Hepatocyte (in vitro differentiated cells): ENCODE measurements at regions not wholly inside any gene's neighbourhood (a gene's known extent, or its start where the extent isn't known, plus 50 kb on each side); places are given as distances from the start of the nearest gene placed in this dataset.
"Not testable (repeated sequence)": the region's sequence is repeated elsewhere in the genome, so short reads cannot be mapped to it uniquely, and the experiment has no call there.

Experiments
- DNase-seq: peaks from one replicate; pipeline ENCODE4 v3.0.0-alpha.2; 2016; ENCODE audit warnings: low spot score
- H2AFZ ChIP-seq: fragments of 200-600 bp; sonication (generic); 2 replicates; pipeline ENCODE4 v1.6.0; 2016; ENCODE audit warnings: antibody characterized with exemption, mild to moderate bottlenecking
- H3K27ac ChIP-seq: fragments of 200-600 bp; sonication (generic); 2 replicates; pipeline ENCODE4 v1.5.1; 2016; ENCODE audit warnings: mild to moderate bottlenecking
- H3K27me3 ChIP-seq: fragments of 200-600 bp; sonication (generic); 2 replicates; pipeline ENCODE4 v1.6.1; 2016
- H3K36me3 ChIP-seq: fragments of 200-600 bp; sonication (generic); replicated peaks from 2 replicates; pipeline ENCODE4 v1.5.1; 2016; ENCODE audit warnings: low read depth; ENCODE audit not compliant: insufficient read depth
- H3K4me1 ChIP-seq: fragments of 200-600 bp; sonication (generic); 2 replicates; pipeline ENCODE4 v1.5.1; 2016; ENCODE audit warnings: mild to moderate bottlenecking, moderate library complexity; ENCODE audit not compliant: insufficient read depth
- H3K4me2 ChIP-seq: fragments of 200-600 bp; sonication (generic); 2 replicates; pipeline ENCODE4 v1.6.0; 2016
- H3K4me3 ChIP-seq: fragments of 200-600 bp; sonication (generic); 2 replicates; pipeline ENCODE4 v1.5.1; 2016; ENCODE audit warnings: mild to moderate bottlenecking
- H3K79me2 ChIP-seq: fragments of 200-600 bp; sonication (generic); 2 replicates; pipeline ENCODE4 v1.6.0; 2017; ENCODE audit warnings: mild to moderate bottlenecking
- H3K9me2 ChIP-seq: fragments of 200-600 bp; sonication (generic); replicated peaks from 2 replicates; pipeline ENCODE4 v1.6.0; 2017; ENCODE audit warnings: mild to moderate bottlenecking; ENCODE audit not compliant: insufficient read depth
- H3K9me3 ChIP-seq: fragments of 200-600 bp; sonication (generic); 2 replicates; pipeline ENCODE4 v1.5.1; 2016; ENCODE audit warnings: low read depth, mild to moderate bottlenecking
- H4K20me1 ChIP-seq: fragments of 200-600 bp; sonication (generic); 2 replicates; pipeline ENCODE4 v1.6.0; 2016; ENCODE audit warnings: mild to moderate bottlenecking; ENCODE audit not compliant: insufficient read depth, poor library complexity, severe bottlenecking
- EZH2 ChIP-seq: fragments of 200-600 bp; sonication (generic); IDR thresholded peaks from 2 replicates; pipeline ENCODE4 v1.6.1; 2016; ENCODE audit warnings: antibody characterized with exemption, mild to moderate bottlenecking, borderline replicate concordance
- EZH2phosphoT487 ChIP-seq: fragments of 200-600 bp; sonication (generic); IDR thresholded peaks from one replicate; pipeline ENCODE4 v1.6.1; 2018; ENCODE audit warnings: antibody characterized with exemption, mild to moderate bottlenecking, low read depth, moderate library complexity; ENCODE audit not compliant: unreplicated experiment, severe bottlenecking
- WGBS: methylation state at CpG from one replicate; pipeline ENCODE4 v1.1.6; 2016; ENCODE audit warnings: low lambda C conversion rate; ENCODE audit errors: missing lambda C conversion rate; 5-methylcytosine and 5-hydroxymethylcytosine counted together
- TF ChIP-seq, protein P1 (sequence below): fragments of 200-600 bp; sonication (generic); IDR thresholded peaks from 2 replicates; pipeline ENCODE4 v1.5.1; 2016; ENCODE audit warnings: antibody characterized with exemption, mild to moderate bottlenecking; ENCODE audit not compliant: poor library complexity

DNA sequence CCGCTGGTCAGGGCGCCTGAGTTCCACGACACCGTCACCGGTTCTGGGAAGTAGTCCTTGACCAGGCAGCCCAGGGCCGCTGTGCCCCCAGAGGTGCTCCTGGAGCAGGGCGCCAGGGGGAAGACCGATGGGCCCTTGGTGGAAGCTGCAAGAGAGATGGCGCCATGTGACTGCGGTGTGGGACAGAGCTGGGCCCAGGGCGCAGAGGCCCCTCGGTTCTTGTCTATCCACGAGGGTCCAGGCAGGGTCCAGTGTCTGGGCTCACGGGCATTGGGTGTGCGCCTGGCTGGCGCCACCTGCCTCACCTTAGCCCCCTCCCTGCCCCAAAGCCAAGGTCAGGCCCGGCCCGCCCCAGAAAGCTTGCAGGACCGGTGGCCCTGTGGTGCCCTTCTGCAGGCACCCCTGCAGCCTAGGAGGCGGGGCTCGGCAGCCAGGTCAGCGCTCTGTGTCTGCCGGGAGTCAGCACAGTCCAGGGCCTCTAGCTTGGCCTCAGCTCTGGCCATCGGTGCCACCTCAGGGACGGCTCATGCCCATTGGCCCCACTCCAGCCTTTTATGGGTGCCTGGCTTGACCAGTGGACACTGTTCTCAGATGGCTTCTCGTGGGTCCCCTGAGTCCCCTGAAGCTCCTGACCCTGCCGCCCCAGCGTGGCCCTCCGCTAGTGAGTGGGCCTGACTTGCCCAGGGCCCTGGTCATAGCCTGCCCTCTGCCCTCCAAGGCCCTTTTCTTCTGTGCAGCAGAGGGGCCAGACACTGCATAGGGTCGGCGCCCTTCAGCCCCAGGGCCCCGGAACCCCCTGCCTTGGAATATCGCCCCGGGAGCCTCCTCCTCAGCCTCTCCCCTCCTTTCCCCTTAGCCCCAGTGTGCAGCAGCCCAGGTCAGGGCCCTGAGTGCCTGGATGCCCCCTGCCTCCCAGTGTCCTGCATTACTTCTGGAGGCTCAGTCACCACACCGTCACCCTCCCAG is 245.2 kb downstream of the TMEM121 start:
- H3K4me1 ChIP-seq, H3K36me3 ChIP-seq, H3K4me3 ChIP-seq, H3K79me2 ChIP-seq, H3K9me3 ChIP-seq, H3K27me3 ChIP-seq, H4K20me1 ChIP-seq, H3K4me2 ChIP-seq, H3K27ac ChIP-seq, DNase-seq, H3K9me2 ChIP-seq, H2AFZ ChIP-seq: not testable (repeated sequence)
- 78% methylated on average over 22 of the region's 35 CpGs for WGBS

DNA sequence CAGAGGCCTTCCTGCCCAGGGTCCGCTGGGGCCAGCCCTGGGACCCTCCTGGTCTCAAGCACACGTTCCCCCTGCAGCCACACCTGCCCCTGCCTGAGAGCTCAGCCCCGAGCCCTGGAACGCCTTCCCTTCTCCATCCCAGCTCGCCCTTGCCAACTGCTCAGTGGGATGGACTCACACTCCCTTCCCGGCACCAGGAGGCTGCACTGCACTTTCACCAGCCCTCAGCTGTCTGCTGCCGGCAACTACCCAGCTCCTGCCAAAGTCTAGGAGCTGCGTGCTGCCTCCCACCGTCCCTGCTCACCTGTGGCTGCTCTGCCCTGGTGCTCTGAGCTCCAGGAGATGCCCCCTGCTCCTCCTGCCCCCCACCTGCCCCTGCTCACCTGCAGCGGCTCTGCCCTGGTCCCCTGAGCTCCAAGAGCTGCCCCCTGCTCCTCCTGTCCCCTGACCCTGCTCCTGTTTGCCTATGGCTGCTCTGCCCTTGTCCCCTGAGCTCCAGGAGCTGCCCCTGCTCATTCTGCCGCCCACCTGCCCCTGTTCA is 246.4 kb downstream of the TMEM121 start:
- not testable (repeated sequence) for H3K27me3 ChIP-seq, DNase-seq, H3K4me2 ChIP-seq, H3K4me1 ChIP-seq, H3K9me2 ChIP-seq, H3K4me3 ChIP-seq, H3K36me3 ChIP-seq, H3K27ac ChIP-seq, H3K79me2 ChIP-seq, H2AFZ ChIP-seq, H4K20me1 ChIP-seq, H3K9me3 ChIP-seq
- WGBS: 62% methylated on average over 9 of the region's 11 CpGs

DNA sequence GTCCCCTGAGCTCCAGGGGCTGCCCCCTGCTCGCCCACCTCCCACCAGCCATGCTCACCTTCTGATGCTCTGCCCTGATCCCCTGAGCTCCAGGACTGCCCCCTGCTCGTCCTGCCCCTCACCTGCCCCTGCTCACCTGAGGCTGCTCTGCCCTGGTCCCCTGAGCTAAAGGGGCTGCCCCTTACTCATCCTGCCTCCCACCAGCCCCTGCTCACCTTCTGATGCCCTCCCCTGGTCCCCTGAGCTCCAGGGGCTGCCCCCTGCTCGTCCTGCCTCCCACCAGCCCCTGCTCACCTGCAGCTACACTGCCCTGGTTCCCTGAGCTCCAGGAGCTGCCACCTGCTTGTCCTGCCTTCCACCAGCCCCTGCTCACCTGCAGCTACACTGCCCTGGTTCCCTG is 247.2 kb downstream of the TMEM121 start:
- Histone ChIP-seq H3K4me3 (no peak overlapping the region), H3K36me3 (no peaks in the 10 kb centered on the region), H3K27me3 (no peaks in the 10 kb centered on the region), H4K20me1 (no peaks in the 10 kb centered on the region), H2AFZ (no peak overlapping the region), H3K79me2 (no peaks in the 10 kb centered on the region), H3K9me2 (no peaks in the 10 kb centered on the region), H3K9me3 (no peaks in the 10 kb centered on the region), H3K4me1 (no peaks in the 10 kb centered on the region), H3K4me2 (no peak overlapping the region), H3K27ac (no peak overlapping the region)
- WGBS: 20% methylated on average over 1 of the region's 3 CpGs
- TF ChIP-seq EZH2phosphoT487 (no peak), EZH2 (no peak)
- TF ChIP-seq, protein P1, sequence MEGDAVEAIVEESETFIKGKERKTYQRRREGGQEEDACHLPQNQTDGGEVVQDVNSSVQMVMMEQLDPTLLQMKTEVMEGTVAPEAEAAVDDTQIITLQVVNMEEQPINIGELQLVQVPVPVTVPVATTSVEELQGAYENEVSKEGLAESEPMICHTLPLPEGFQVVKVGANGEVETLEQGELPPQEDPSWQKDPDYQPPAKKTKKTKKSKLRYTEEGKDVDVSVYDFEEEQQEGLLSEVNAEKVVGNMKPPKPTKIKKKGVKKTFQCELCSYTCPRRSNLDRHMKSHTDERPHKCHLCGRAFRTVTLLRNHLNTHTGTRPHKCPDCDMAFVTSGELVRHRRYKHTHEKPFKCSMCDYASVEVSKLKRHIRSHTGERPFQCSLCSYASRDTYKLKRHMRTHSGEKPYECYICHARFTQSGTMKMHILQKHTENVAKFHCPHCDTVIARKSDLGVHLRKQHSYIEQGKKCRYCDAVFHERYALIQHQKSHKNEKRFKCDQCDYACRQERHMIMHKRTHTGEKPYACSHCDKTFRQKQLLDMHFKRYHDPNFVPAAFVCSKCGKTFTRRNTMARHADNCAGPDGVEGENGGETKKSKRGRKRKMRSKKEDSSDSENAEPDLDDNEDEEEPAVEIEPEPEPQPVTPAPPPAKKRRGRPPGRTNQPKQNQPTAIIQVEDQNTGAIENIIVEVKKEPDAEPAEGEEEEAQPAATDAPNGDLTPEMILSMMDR: no peak
- DNase-seq: no peak

DNA sequence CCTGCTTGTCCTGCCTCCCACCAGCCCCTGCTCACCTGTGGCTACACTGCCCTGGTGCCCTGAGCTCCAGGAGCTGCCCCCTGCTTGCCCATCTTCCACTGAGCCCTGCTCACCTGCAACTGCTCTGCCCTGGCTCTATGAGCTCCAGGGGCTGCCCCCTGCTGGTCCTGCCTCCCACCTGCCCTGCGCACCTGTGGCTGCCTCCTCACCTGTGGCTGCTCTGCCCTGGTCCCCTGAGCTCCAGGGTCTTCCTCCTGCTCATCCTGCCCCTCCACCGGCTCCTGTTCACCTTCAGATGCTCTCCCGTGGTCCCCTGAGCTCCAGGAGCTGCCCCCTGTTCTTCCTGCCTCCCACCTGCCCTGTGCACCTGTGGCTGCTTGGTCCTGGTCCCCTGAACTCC is 247.6 kb downstream of the TMEM121 start:
- H4K20me1 ChIP-seq: no peaks in the 10 kb centered on the region
- no peak overlapping the region for H3K4me3 ChIP-seq
- H3K9me2 ChIP-seq: no peaks in the 10 kb centered on the region
- no peak for TF ChIP-seq EZH2
- H3K36me3 ChIP-seq: no peaks in the 10 kb centered on the region
- H3K9me3 ChIP-seq: no peaks in the 10 kb centered on the region
- no peak overlapping the region for H2AFZ ChIP-seq
- WGBS: 67% methylated on average over 3 of the region's 3 CpGs
- no peaks in the 10 kb centered on the region for H3K79me2 ChIP-seq
- H3K4me1 ChIP-seq: no peaks in the 10 kb centered on the region
- no peak for DNase-seq
- H3K4me2 ChIP-seq: no peak overlapping the region
- H3K27me3 ChIP-seq: no peaks in the 10 kb centered on the region
- H3K27ac ChIP-seq: no peak overlapping the region

DNA sequence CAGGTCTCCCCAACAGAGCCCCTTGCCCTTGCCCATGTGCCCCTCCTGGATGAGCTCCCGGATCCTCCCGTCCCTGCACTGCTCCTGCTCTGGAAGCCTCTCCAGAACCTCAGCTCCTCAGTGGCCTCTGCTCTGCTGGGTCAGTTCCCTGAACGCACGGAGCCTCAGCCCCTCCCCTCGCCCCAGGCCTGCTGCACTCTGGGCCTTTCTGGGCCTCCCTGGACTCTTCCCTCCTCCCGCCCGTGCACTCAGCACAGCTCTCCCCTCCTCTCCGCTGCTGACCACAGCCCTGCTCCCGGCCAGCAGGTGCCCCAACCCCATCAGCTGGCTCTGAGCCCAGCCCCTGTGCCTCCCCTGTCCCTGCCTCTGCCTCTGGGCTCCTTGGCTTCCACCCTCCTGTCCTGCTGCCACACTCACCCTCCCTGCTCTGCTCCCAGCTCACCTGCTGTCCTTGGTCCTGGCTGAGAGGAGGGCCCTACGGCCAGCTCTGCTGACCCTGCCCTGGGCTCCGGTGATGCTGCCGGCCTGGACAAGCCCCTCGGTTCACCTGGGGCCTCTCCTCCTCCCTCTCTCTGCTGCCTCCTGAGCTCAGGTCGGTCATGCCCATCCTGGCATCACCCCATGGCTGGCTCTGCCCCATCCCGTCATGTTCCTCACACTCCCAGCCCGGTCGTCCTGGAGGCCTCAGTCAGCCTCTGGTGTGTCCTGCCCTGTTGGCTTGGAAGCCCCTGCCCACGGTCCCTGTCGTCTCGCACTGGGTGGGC is 248.4 kb downstream of the TMEM121 start:
- H3K79me2 ChIP-seq, H3K4me1 ChIP-seq, H3K4me3 ChIP-seq, H3K9me3 ChIP-seq, H3K9me2 ChIP-seq, H2AFZ ChIP-seq, H3K4me2 ChIP-seq, DNase-seq, H4K20me1 ChIP-seq, H3K27ac ChIP-seq, H3K36me3 ChIP-seq, H3K27me3 ChIP-seq: not testable (repeated sequence)
- WGBS: 90% methylated on average over 12 of the region's 20 CpGs

DNA sequence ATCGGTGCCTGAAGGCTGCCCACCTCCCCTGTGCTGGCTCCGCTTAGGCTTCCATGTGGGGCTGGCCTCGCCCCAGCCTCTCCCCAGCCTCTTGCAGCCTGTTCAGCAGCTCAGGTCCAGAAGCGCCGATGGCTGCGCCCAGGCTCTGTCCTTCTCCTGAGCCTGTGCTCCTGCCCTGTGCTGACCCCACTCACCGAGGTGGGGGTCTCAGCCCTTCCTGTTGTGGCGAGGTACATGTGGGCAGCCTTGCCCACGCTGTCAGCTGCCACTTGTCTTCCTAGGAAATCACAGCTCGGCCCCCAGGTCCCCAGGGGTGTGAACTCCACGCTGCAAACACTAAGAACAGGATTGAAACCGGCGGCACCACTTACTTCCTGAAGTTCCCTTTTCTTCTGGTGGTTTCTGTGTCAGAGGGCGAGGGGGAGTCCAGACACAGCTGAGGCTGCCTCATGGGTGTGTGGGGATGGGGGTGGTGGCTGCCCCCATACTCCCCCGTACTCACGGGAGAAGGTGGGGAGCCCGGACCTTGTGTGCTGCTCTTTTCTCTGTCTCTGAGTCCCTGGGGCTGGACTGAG is 249.1 kb downstream of the TMEM121 start:
- H3K27me3 ChIP-seq, H3K79me2 ChIP-seq, H3K36me3 ChIP-seq, H3K4me3 ChIP-seq, H3K4me1 ChIP-seq, H3K9me3 ChIP-seq, H3K27ac ChIP-seq, H3K9me2 ChIP-seq, H3K4me2 ChIP-seq, H2AFZ ChIP-seq, DNase-seq, H4K20me1 ChIP-seq: not testable (repeated sequence)
- WGBS: 67% methylated on average over 17 of the region's 17 CpGs

DNA sequence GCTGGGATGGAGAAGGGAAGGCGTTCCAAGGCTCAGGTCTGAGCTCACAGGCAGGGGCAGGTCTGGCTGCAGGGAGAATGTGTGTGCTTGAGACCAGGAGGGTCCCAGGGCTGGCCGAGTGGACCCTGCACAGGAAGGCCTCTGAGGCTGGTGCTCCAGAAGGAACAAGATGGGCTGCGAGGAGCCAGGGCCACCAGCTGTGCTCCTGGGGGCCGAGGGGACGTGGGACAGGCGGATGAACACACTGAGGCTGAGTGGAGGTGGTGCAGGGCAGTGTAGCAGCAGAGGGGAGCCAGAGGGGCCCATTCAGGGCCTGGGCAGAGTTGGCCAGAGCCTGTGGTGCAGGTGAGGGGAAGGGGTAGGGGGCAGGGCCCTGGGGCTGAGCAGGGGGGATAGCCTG is 249.7 kb downstream of the TMEM121 start:
- H3K36me3 ChIP-seq, DNase-seq, H3K27me3 ChIP-seq, H4K20me1 ChIP-seq, H3K79me2 ChIP-seq, H3K9me3 ChIP-seq, H3K27ac ChIP-seq, H3K9me2 ChIP-seq, H2AFZ ChIP-seq, H3K4me2 ChIP-seq, H3K4me1 ChIP-seq, H3K4me3 ChIP-seq: not testable (repeated sequence)
- 68% methylated on average over 6 of the region's 6 CpGs for WGBS
